H1 (cell line): ENCODE measurements at regions not wholly inside any gene's neighbourhood (a gene's known extent, or its start where the extent isn't known, plus 50 kb on each side); places are given as distances from the start of the nearest gene placed in this dataset.

Experiments used
- CTCF ChIA-PET: fragments of 300-600 bp; sonication (Branson Sonifier 250); formaldehyde crosslinking; loops from one replicate; lab custom pipeline; 2021; ENCODE audit not compliant: partially characterized antibody; lab: Charles Lee
- POLR2A ChIA-PET: fragments of 300-600 bp; sonication (Branson Sonifier 250); formaldehyde crosslinking; loops from one replicate; lab custom pipeline; 2021; ENCODE audit warnings: inconsistent platforms; ENCODE audit not compliant: partially characterized antibody; lab: Charles Lee
- DNase-seq, 2 experiments: peaks; one replicate each; pipeline versions ENCODE4 v3.0.0 to v3.0.0-alpha.2; 2010 to 2022; ENCODE audit warnings: low spot score in 2 of 2, low read depth in 1 of 2, mixed read lengths in 1 of 2
- FAIRE-seq: peaks from 2 replicates; lab custom pipeline; 2011; peaks lifted over from hg19 to GRCh38; lab: Jason Lieb, UNC
- H2AFZ ChIP-seq: 2 replicates; pipeline ENCODE4 v1.8.1; 2012; ENCODE audit warnings: low read length, inconsistent platforms
- H2AK5ac ChIP-seq: 2 replicates; pipeline ENCODE4 v1.6.1; 2013; ENCODE audit warnings: low read depth, low read length
- H2BK120ac ChIP-seq: replicated peaks from 2 replicates; pipeline ENCODE3; 2013; ENCODE audit warnings: low read depth, low read length, inconsistent platforms
- H2BK12ac ChIP-seq: 2 replicates; pipeline ENCODE4 v1.6.1; 2013; ENCODE audit warnings: low read depth, low read length
- H2BK15ac ChIP-seq: 2 replicates; pipeline ENCODE4 v1.6.1; 2013; ENCODE audit warnings: low read length
- H2BK20ac ChIP-seq: 2 replicates; pipeline ENCODE4 v1.6.1; 2013; ENCODE audit warnings: low read length
- H2BK5ac ChIP-seq: 2 replicates; pipeline ENCODE4 v1.6.1; 2013; ENCODE audit warnings: low read depth, low read length
- H3K14ac ChIP-seq: 2 replicates; pipeline ENCODE4 v1.6.1; 2013; ENCODE audit warnings: inconsistent platforms; ENCODE audit not compliant: insufficient read length
- H3K18ac ChIP-seq: 2 replicates; pipeline ENCODE4 v1.6.1; 2013; ENCODE audit warnings: low read length; ENCODE audit errors: extremely low read depth
- H3K23ac ChIP-seq: 2 replicates; pipeline ENCODE4 v1.6.1; 2013; ENCODE audit warnings: inconsistent platforms; ENCODE audit not compliant: insufficient read length
- H3K23me2 ChIP-seq: 2 replicates; pipeline ENCODE4 v1.6.1; 2013; ENCODE audit warnings: low read depth, low read length
- H3K27ac ChIP-seq: 2 replicates; pipeline ENCODE4 v1.6.1; 2011; ENCODE audit warnings: low read depth, low read length, inconsistent platforms
- H3K27me3 ChIP-seq, 4 experiments: replicated peaks in 1 of 4; 1 replicate in 1 of 4; 2 replicates in 3 of 4; pipeline versions ENCODE4 v1.6.1 to v1.8.1; 2011 to 2013; ENCODE audit warnings: low read length in 3 of 4, mild to moderate bottlenecking in 3 of 4, inconsistent platforms in 2 of 4, mixed read lengths in 2 of 4, moderate library complexity in 1 of 4; ENCODE audit not compliant: control insufficient read depth in 3 of 4, insufficient read depth in 3 of 4; ENCODE audit errors: extremely low read depth in 1 of 4
- H3K36me3 ChIP-seq, 4 experiments: 2 replicates each; pipeline versions ENCODE4 v1.6.1 to v1.8.1; 2011 to 2013; ENCODE audit warnings: mild to moderate bottlenecking in 4 of 4, low read length in 3 of 4, moderate library complexity in 2 of 4, control low read depth in 1 of 4, inconsistent platforms in 1 of 4; ENCODE audit not compliant: insufficient read depth in 4 of 4, control insufficient read depth in 2 of 4
- H3K4ac ChIP-seq: replicated peaks from 2 replicates; pipeline ENCODE3; 2013; ENCODE audit warnings: low read length, low read depth, mixed read lengths, inconsistent platforms; ENCODE audit not compliant: insufficient read length
- H3K4me1 ChIP-seq, 4 experiments: replicated peaks in 1 of 4; 1 replicate in 1 of 4; 2 replicates in 3 of 4; pipeline versions ENCODE4 v1.6.1 to v1.8.1; 2011 to 2013; ENCODE audit warnings: low read length in 3 of 4, inconsistent platforms in 2 of 4, mixed read lengths in 1 of 4; ENCODE audit not compliant: insufficient read depth in 4 of 4, control insufficient read depth in 3 of 4
- H3K4me2 ChIP-seq, 2 experiments: 2 replicates each; pipeline versions ENCODE4 v1.6.1 to v1.8.1; 2011 to 2013; ENCODE audit warnings: low read depth in 2 of 2, low read length in 2 of 2, control low read depth in 1 of 2, inconsistent platforms in 1 of 2, mild to moderate bottlenecking in 1 of 2; ENCODE audit not compliant: insufficient read depth in 1 of 2
- H3K4me3 ChIP-seq, 4 experiments: fragments of 200-600, 300-600 bp in 1 of 4; sonication (generic), shearing (Covaris generic), sonication (Bioruptor Twin) in 1 of 4; 2 replicates each; pipeline versions ENCODE4 v1.5.1 to v1.8.1; 2011 to 2016; ENCODE audit warnings: low read length in 4 of 4, low read depth in 3 of 4, control low read depth in 2 of 4, inconsistent platforms in 2 of 4, mild to moderate bottlenecking in 2 of 4, mixed read lengths in 1 of 4, moderate library complexity in 1 of 4; ENCODE audit not compliant: insufficient read depth in 2 of 4; ENCODE audit errors: extremely low read depth in 1 of 4
- H3K56ac ChIP-seq: replicated peaks from 2 replicates; pipeline ENCODE3; 2013; ENCODE audit warnings: low read depth, mild to moderate bottlenecking, mixed read lengths, low read length, inconsistent platforms; ENCODE audit not compliant: insufficient read length
- H3K79me1 ChIP-seq: 2 replicates; pipeline ENCODE4 v1.6.1; 2013; ENCODE audit warnings: low read depth, low read length, control low read depth
- H3K79me2 ChIP-seq, 2 experiments: 2 replicates each; pipeline versions ENCODE4 v1.6.1 to v1.8.1; 2012 to 2013; ENCODE audit warnings: low read length in 2 of 2, mild to moderate bottlenecking in 2 of 2, inconsistent platforms in 1 of 2; ENCODE audit not compliant: insufficient read depth in 2 of 2, control insufficient read depth in 1 of 2
- H3K9ac ChIP-seq, 4 experiments: replicated peaks in 1 of 4; 1 replicate in 1 of 4; 2 replicates in 3 of 4; pipeline versions ENCODE4 v1.6.1 to v1.8.1; 2011 to 2013; ENCODE audit warnings: low read depth in 3 of 4, low read length in 3 of 4, control low read depth in 2 of 4, mild to moderate bottlenecking in 2 of 4, moderate library complexity in 2 of 4, inconsistent platforms in 1 of 4; ENCODE audit errors: extremely low read depth in 1 of 4
- H3K9me3 ChIP-seq, 2 experiments: 2 replicates each; pipeline versions ENCODE4 v1.6.1 to v1.8.1; 2012 to 2013; ENCODE audit warnings: mild to moderate bottlenecking in 2 of 2, moderate library complexity in 2 of 2, control low read depth in 1 of 2, inconsistent platforms in 1 of 2, low read depth in 1 of 2, low read length in 1 of 2, mixed read lengths in 1 of 2; ENCODE audit not compliant: insufficient read depth in 2 of 2
- H4K20me1 ChIP-seq, 2 experiments: replicated peaks in 1 of 2; 2 replicates each; pipeline versions ENCODE3 to v1.8.1; 2011 to 2013; ENCODE audit warnings: inconsistent platforms in 2 of 2, low read length in 2 of 2, mild to moderate bottlenecking in 1 of 2; ENCODE audit not compliant: insufficient read depth in 2 of 2, control insufficient read depth in 1 of 2
- H4K5ac ChIP-seq: 2 replicates; pipeline ENCODE4 v1.6.1; 2013; ENCODE audit warnings: low read length, low read depth, mixed read lengths, inconsistent platforms; ENCODE audit not compliant: insufficient read length
- H4K8ac ChIP-seq: 2 replicates; pipeline ENCODE4 v1.8.0; 2013; ENCODE audit warnings: mild to moderate bottlenecking, moderate library complexity, low read length, inconsistent platforms; ENCODE audit not compliant: insufficient read depth; ENCODE audit errors: extremely low read depth
- H4K91ac ChIP-seq: replicated peaks from 2 replicates; pipeline ENCODE3; 2013; ENCODE audit warnings: low read length, mixed read lengths, inconsistent platforms; ENCODE audit not compliant: insufficient read length
- CHD1 ChIP-seq: IDR thresholded peaks from 2 replicates; pipeline ENCODE4 v1.6.1; 2012; ENCODE audit warnings: low read depth, low read length, improper control_type of control experiment
- CREB1 ChIP-seq: IDR thresholded peaks from 2 replicates; pipeline ENCODE4 v1.6.1; 2012; ENCODE audit warnings: inconsistent platforms
- FOSL1 ChIP-seq: IDR thresholded peaks from 2 replicates; pipeline ENCODE4 v1.6.1; 2011; ENCODE audit warnings: mild to moderate bottlenecking, low read depth, low read length, moderate library complexity; ENCODE audit not compliant: insufficient read depth
- KDM4A ChIP-seq: IDR thresholded peaks from one replicate; pipeline ENCODE4 v1.7.1; 2012; ENCODE audit warnings: low read depth, mild to moderate bottlenecking, moderate library complexity, low read length, inconsistent platforms; ENCODE audit not compliant: severe bottlenecking
- MAFK ChIP-seq: IDR thresholded peaks from 2 replicates; pipeline ENCODE4 v1.6.1; 2012; ENCODE audit warnings: low read depth, mild to moderate bottlenecking, improper control_type of control experiment, low read length
- PHF8 ChIP-seq: fragments of 200-600 bp; sonication (generic); conservative IDR thresholded peaks from 2 replicates; pipeline ENCODE4 v1.7.1; 2012; ENCODE audit warnings: low read depth, mild to moderate bottlenecking, inconsistent platforms, low read length, moderate library complexity
- RBBP5 ChIP-seq: IDR thresholded peaks from 2 replicates; pipeline ENCODE4 v1.7.1; 2012; ENCODE audit warnings: low read depth, mild to moderate bottlenecking, inconsistent platforms, low read length, moderate library complexity, borderline replicate concordance
- SIN3A ChIP-seq, 2 experiments: IDR thresholded peaks in 1 of 2; conservative IDR thresholded peaks in 1 of 2; 2 replicates each; pipeline ENCODE4 v1.6.1; 2011 to 2012; ENCODE audit warnings: low read length in 2 of 2, improper control_type of control experiment in 1 of 2, low read depth in 1 of 2, mild to moderate bottlenecking in 1 of 2
- SP4 ChIP-seq: IDR thresholded peaks from 2 replicates; pipeline ENCODE4 v1.6.1; 2012; ENCODE audit warnings: low read length, inconsistent platforms
- SRF ChIP-seq: IDR thresholded peaks from 2 replicates; pipeline ENCODE4 v1.6.1; 2011; ENCODE audit warnings: mild to moderate bottlenecking, low read depth, low read length, moderate library complexity
- TAF1 ChIP-seq: IDR thresholded peaks from 2 replicates; pipeline ENCODE4 v1.6.1; 2011; ENCODE audit warnings: mild to moderate bottlenecking, low read depth, low read length
- TAF7 ChIP-seq: optimal IDR thresholded peaks from 2 replicates; pipeline ENCODE3; 2011; ENCODE audit warnings: low read depth, mild to moderate bottlenecking, inconsistent platforms, low read length, moderate library complexity, borderline replicate concordance
- WGBS, 2 experiments: shearing (Covaris generic) in 1 of 2; methylation state at CpG; one replicate each; pipeline versions ENCODE4 v1.1.6 to v1.1.7; 2013 to 2015; ENCODE audit warnings: low lambda C conversion rate in 2 of 2, mixed read lengths in 2 of 2, inconsistent platforms in 1 of 2, low coverage in 1 of 2, missing lambda C conversion rate in 1 of 2; ENCODE audit not compliant: insufficient replicate concordance in 2 of 2, insufficient coverage in 1 of 2, insufficient read length in 1 of 2; ENCODE audit errors: extremely low coverage in 1 of 2, missing lambda C conversion rate in 1 of 2; 5-methylcytosine and 5-hydroxymethylcytosine counted together

GRCh38 chr13:109448629-109449028 lies 337.8 kb downstream of the IRS2 start:
- H3K23me2 ChIP-seq: no peaks in the 10 kb centered on the region
- H3K4me3 ChIP-seq: no peak overlapping the region
- no peaks in the 10 kb centered on the region for H3K4me1 ChIP-seq
- no peak overlapping the region for H3K56ac ChIP-seq
- 94% methylated on average over 8 of the region's 8 CpGs; no CpG with 5 or more reads in 1 of the 2 experiments for WGBS, 2 experiments
- H3K27me3 ChIP-seq: no peaks in the 10 kb centered on the region
- no peak overlapping the region for H2BK5ac ChIP-seq
- H3K9ac ChIP-seq: no peak overlapping the region
- FAIRE-seq (no peak), DNase-seq (no peak)
- H3K27ac ChIP-seq: no peak overlapping the region
- no peak overlapping the region for H4K8ac ChIP-seq
- H3K4me2 ChIP-seq: no peak overlapping the region
- peaks cover 9 to 10% of the 10 kb centered on the region in 2 experiments; a peak in 2 of 4 replicates for H3K9me3 ChIP-seq
- H3K79me1 ChIP-seq: no peaks in the 10 kb centered on the region
- no peak overlapping the region for H4K5ac ChIP-seq
- no peak overlapping the region for H2AFZ ChIP-seq
- H2BK15ac ChIP-seq: no peak overlapping the region
- CTCF ChIA-PET: no interaction called here
- H2BK120ac ChIP-seq: no peak overlapping the region
- no peak overlapping the region for H3K18ac ChIP-seq
- no peak overlapping the region for H2AK5ac ChIP-seq
- H2BK12ac ChIP-seq: no peak overlapping the region
- no peak overlapping the region for H3K4ac ChIP-seq
- no peaks in the 10 kb centered on the region for H3K79me2 ChIP-seq
- no peak overlapping the region for H2BK20ac ChIP-seq
- no peak overlapping the region for H3K23ac ChIP-seq
- no peak for TF ChIP-seq RBBP5
- TF ChIP-seq TAF1: no peak
- no peak for TF ChIP-seq CHD1
- no peak for TF ChIP-seq SIN3A (conservative IDR thresholded peaks at IDR 0.05 in 1 of 2, IDR thresholded peaks at IDR 0.05 in 1 of 2; ENCODE audit: low read depth in 1 of 2, low read length in 2 of 2)
- no peak for TF ChIP-seq TAF7
- no peak for TF ChIP-seq CREB1
- TF ChIP-seq MAFK: no peak
- TF ChIP-seq FOSL1: no peak
- TF ChIP-seq PHF8: no peak
- TF ChIP-seq SRF: no peak
- no peak for TF ChIP-seq SP4
- TF ChIP-seq KDM4A: no peak
- POLR2A ChIA-PET: no interaction called here
- peaks cover 0 to 2% (median 0%) of the 10 kb centered on the region in 4 experiments; a peak in 1 of 8 replicates for H3K36me3 ChIP-seq
- H4K20me1 ChIP-seq: no peaks in the 10 kb centered on the region
- no peak overlapping the region for H4K91ac ChIP-seq
- H3K14ac ChIP-seq: no peak overlapping the region
